Hepatocyte (in vitro differentiated cells): ENCODE measurements at regions not wholly inside any gene's neighbourhood (a gene's known extent, or its start where the extent isn't known, plus 50 kb on each side); places are given as distances from the start of the nearest gene placed in this dataset.

ENCODE experiments used
- CTCF ChIP-seq: fragments of 200-600 bp; sonication (generic); IDR thresholded peaks from 2 replicates; pipeline ENCODE4 v1.5.1; 2016; ENCODE audit warnings: antibody characterized with exemption, mild to moderate bottlenecking; ENCODE audit not compliant: poor library complexity
- EZH2 ChIP-seq: fragments of 200-600 bp; sonication (generic); IDR thresholded peaks from 2 replicates; pipeline ENCODE4 v1.6.1; 2016; ENCODE audit warnings: antibody characterized with exemption, mild to moderate bottlenecking, borderline replicate concordance

- TF ChIP-seq EZH2 (no peak), CTCF (no peak)
Observed at GRCh38 chr17:79435296-79435695, 175.6 kb downstream of the RBFOX3 start.
